HCT116 (cell line): ENCODE measurements at regions not wholly inside any gene's neighbourhood (a gene's known extent, or its start where the extent isn't known, plus 50 kb on each side); places are given as distances from the start of the nearest gene placed in this dataset.

Source experiments
- ATF3 ChIP-seq: IDR thresholded peaks from 2 replicates; pipeline ENCODE4 v1.6.1; 2012
- CTCF ChIP-seq, 3 experiments: fragments of 200-600 bp in 1 of 3; sonication (generic) in 1 of 3; IDR thresholded peaks in 2 of 3; conservative IDR thresholded peaks in 1 of 3; 2 replicates each; pipeline ENCODE4 v1.5.1; 2012 to 2017; ENCODE audit warnings: low read depth in 2 of 3, low read length in 2 of 3, antibody characterized with exemption in 1 of 3, borderline replicate concordance in 1 of 3, control low read depth in 1 of 3, mild to moderate bottlenecking in 1 of 3, mixed read lengths in 1 of 3, mixed run types in 1 of 3, moderate library complexity in 1 of 3; ENCODE audit not compliant: insufficient read depth in 1 of 3
- EGR1 ChIP-seq: IDR thresholded peaks from 2 replicates; pipeline ENCODE4 v1.6.1; 2012; ENCODE audit warnings: low read depth
- ELF1 ChIP-seq: IDR thresholded peaks from 2 replicates; pipeline ENCODE4 v1.6.1; 2012; ENCODE audit warnings: low read depth, borderline replicate concordance
- EZH2 ChIP-seq: fragments of 200-600 bp; sonication (generic); IDR thresholded peaks from 2 replicates; pipeline ENCODE4 v1.6.1; 2017; ENCODE audit warnings: antibody characterized with exemption, mixed run types
- POLR2A ChIP-seq: IDR thresholded peaks from 2 replicates; pipeline ENCODE4 v1.7.0; 2011; ENCODE audit warnings: borderline replicate concordance; ENCODE audit not compliant: insufficient read depth, insufficient read length; ENCODE audit errors: extremely low read depth
- POLR2AphosphoS5 ChIP-seq: IDR thresholded peaks from 2 replicates; pipeline ENCODE4 v1.6.1; 2011; ENCODE audit warnings: mild to moderate bottlenecking, low read depth, low read length, moderate library complexity
- RAD21 ChIP-seq: IDR thresholded peaks from 2 replicates; pipeline ENCODE4 v1.6.1; 2012; ENCODE audit warnings: low read depth, mild to moderate bottlenecking
- YY1 ChIP-seq: IDR thresholded peaks from 2 replicates; pipeline ENCODE4 v1.6.1; 2011; ENCODE audit warnings: low read length, low read depth, moderate library complexity, mild to moderate bottlenecking; ENCODE audit not compliant: insufficient replicate concordance; ENCODE audit errors: extremely low read depth

GRCh38 chr3:98645039-98645438 lies 51.6 kb upstream of the CPOX start:
- TF ChIP-seq EZH2 (no peak), CTCF (IDR thresholded peaks at IDR 0.05 in 2 of 3, conservative IDR thresholded peaks at IDR 0.05 in 1 of 3; ENCODE audit: borderline replicate concordance in 1 of 3, insufficient read depth in 1 of 3, low read depth in 2 of 3, low read length in 2 of 3) (no peak), YY1 (no peak), EGR1 (no peak), ELF1 (no peak), POLR2A (no peak), POLR2AphosphoS5 (no peak), ATF3 (no peak), RAD21 (no peak)
